ENCODE measurements at regions not wholly inside any gene's neighbourhood (a gene's known extent, or its start where the extent isn't known, plus 50 kb on each side); places are given as distances from the start of the nearest gene placed in this dataset.

DNA sequence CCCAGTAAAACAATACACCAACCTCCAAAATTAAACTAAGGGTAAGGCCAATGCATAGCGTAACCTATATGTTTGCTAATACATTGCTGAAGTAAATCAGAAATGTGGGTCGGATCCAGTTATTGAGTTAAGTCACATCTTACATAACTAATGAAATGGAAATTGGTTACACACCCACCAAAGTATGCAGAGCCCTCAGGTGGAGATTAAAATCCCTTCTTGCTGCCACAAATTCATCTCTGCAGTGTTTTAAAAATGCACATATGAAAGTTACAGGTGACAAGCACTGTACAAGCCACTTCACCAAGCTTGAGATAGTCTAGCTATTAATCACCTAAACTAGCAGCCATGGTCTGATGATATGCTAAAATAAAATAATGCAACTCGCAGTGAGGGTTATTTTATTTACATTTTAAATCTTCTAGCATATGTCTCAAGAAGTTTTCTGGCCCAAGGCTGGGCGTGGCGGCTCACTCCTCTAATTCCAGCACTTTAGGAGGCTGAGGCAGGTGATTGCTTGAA lies 130.6 kb downstream of the AQP9 start:
- H3K27me3 Mint-ChIP-seq (ENCODE audit: low read depth in 2 of 2): peaks cover 2 to 8% of the 10 kb centered on the region in 2 donors
- peaks cover 0 to 6% of the 10 kb centered on the region in 2 donors for H3K9me3 Mint-ChIP-seq
- Histone ChIP-seq H3K9me3 (ENCODE audit: control insufficient read depth, insufficient read depth, low read length) (no peaks in the 10 kb centered on the region), H3K27ac (ENCODE audit: low read length) (no peak overlapping the region), H3K4me1 (ENCODE audit: control insufficient read depth, insufficient read depth, low read length) (peaks cover 8% of the 10 kb centered on the region), H3K4me3 (ENCODE audit: low read length) (no peak overlapping the region), H3K36me3 (ENCODE audit: control insufficient read depth, insufficient read depth, low read length) (no peaks in the 10 kb centered on the region), H3K27me3 (ENCODE audit: control insufficient read depth, insufficient read depth, low read length) (no peaks in the 10 kb centered on the region)
- ATAC-seq (no peak), DNase-seq (no peak)
- peaks cover 6% of the 10 kb centered on the region for H3K36me3 Mint-ChIP-seq
- 90% methylated on average over 3 of the region's 5 CpGs for WGBS (ENCODE audit: insufficient coverage)
- peaks cover 11 to 13% of the 10 kb centered on the region in 2 donors for H3K4me1 Mint-ChIP-seq
- no peak overlapping the region for H3K4me3 Mint-ChIP-seq
- no peak overlapping the region for H3K27ac Mint-ChIP-seq
- TF ChIP-seq, protein P1, sequence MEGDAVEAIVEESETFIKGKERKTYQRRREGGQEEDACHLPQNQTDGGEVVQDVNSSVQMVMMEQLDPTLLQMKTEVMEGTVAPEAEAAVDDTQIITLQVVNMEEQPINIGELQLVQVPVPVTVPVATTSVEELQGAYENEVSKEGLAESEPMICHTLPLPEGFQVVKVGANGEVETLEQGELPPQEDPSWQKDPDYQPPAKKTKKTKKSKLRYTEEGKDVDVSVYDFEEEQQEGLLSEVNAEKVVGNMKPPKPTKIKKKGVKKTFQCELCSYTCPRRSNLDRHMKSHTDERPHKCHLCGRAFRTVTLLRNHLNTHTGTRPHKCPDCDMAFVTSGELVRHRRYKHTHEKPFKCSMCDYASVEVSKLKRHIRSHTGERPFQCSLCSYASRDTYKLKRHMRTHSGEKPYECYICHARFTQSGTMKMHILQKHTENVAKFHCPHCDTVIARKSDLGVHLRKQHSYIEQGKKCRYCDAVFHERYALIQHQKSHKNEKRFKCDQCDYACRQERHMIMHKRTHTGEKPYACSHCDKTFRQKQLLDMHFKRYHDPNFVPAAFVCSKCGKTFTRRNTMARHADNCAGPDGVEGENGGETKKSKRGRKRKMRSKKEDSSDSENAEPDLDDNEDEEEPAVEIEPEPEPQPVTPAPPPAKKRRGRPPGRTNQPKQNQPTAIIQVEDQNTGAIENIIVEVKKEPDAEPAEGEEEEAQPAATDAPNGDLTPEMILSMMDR (IDR thresholded peaks at IDR 0.05): no peak
- intact Hi-C loops (cut with micrococcal nuclease): no loop called here

DNA sequence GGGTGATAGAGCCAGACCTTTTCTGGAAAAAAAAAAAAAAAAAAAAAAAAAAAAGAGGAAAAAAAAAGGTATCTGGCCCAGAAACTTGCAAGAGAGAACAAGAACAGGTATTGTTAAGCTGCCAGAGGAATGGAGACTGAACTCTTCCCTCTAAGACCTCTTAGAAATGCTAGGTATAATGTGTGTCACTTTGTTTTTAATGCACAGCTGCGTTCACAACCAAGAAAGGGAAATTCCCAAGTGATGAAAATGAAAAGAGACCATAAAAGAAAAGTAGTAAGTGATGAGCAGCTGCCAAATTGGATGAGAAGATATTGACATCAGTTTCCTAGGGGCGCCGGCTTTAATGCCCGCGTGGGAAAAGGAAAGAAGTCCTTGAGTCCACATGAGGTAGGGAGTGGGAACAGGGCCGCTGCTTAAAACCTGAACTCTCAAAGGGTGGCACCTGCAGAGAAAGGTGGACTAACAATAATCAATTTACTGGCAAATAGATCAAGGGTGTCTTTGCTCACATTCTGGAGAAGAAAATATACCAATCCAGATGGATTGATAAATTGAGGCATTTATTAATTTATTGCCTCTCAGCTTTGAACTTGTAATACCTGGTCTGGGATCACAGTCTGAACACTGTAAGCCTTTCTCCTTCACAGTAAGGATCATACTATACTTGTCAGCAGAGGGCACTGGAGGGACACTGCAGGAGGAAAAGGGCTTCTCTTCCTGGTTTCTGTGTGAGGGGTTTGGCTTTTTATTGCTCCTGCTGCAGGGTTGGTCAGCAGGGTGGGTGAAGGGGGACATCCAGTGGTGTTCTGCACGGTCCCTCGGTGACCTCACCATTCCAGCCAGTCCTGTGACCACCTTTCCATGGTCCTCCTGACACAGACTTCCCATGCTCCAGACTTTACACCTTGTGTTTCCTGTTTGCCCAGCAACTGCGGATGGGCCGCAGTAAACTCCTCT lies 131.6 kb downstream of the AQP9 start:
- no peaks in the 10 kb centered on the region for H3K27me3 ChIP-seq (ENCODE audit: control insufficient read depth, insufficient read depth, low read length)
- no peak overlapping the region for H3K27ac ChIP-seq (ENCODE audit: low read length)
- 50% methylated on average over 10 of the region's 10 CpGs for WGBS (ENCODE audit: insufficient coverage)
- no peaks in the 10 kb centered on the region for H3K9me3 ChIP-seq (ENCODE audit: control insufficient read depth, insufficient read depth, low read length)
- Mint-ChIP-seq H3K36me3 (peaks cover 6% of the 10 kb centered on the region), H3K27ac (peak overlapping the region; percentile 50 to 75), H3K4me3 (no peak overlapping the region), H3K9me3 (peaks cover 0 to 6% of the 10 kb centered on the region in 2 donors), H3K27me3 (ENCODE audit: low read depth in 2 of 2) (peaks cover 2 to 8% of the 10 kb centered on the region in 2 donors), H3K4me1 (peaks cover 11 to 13% of the 10 kb centered on the region in 2 donors)
- TF ChIP-seq, protein P1 (IDR thresholded peaks at IDR 0.05): peak; percentile 76
- H3K36me3 ChIP-seq (ENCODE audit: control insufficient read depth, insufficient read depth, low read length): no peaks in the 10 kb centered on the region
- intact Hi-C loops (cut with micrococcal nuclease): loop anchor here (5.0 to 10.0 kb wide), 3 partner anchors 95 to 503 kb away; partner anchors contain the start of gene MINDY2
- peaks cover 8% of the 10 kb centered on the region for H3K4me1 ChIP-seq (ENCODE audit: control insufficient read depth, insufficient read depth, low read length)
- DNase-seq: peak in 1 of 2 donors; percentile 68
- no peak overlapping the region for H3K4me3 ChIP-seq (ENCODE audit: low read length)
- peak; percentile 80 to 97 (median 91) for ATAC-seq

DNA sequence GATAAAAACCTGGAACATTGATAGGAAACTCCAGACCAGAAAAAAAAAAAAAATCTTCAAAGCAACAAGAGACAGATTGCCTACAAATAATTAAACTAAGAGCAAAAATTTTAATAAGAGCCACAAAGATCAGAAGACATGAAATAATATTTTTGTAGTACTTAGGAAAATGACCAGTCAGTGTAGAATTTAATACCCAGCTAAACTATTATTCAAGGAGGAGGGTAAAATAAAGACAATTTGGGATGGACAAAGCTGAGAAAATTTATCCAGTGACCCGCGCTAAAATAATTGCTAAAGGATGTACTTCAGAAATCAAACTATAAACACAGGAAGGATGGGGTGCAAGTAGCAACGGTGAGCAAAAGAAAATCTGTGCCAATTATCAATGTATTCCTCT lies 133.2 kb downstream of the AQP9 start:
- Mint-ChIP-seq H3K9me3 (peaks cover 0 to 6% of the 10 kb centered on the region in 2 donors), H3K36me3 (peaks cover 6% of the 10 kb centered on the region), H3K27ac (peak overlapping the region in 1 of 2 donors; percentile 50), H3K27me3 (ENCODE audit: low read depth in 2 of 2) (peaks cover 2 to 8% of the 10 kb centered on the region in 2 donors), H3K4me3 (no peak overlapping the region), H3K4me1 (peaks cover 11 to 13% of the 10 kb centered on the region in 2 donors)
- no peaks in the 10 kb centered on the region for H3K9me3 ChIP-seq (ENCODE audit: control insufficient read depth, insufficient read depth, low read length)
- 100% methylated on average over 3 of the region's 3 CpGs for WGBS (ENCODE audit: insufficient coverage)
- TF ChIP-seq, protein P1 (IDR thresholded peaks at IDR 0.05): no peak
- no peaks in the 10 kb centered on the region for H3K36me3 ChIP-seq (ENCODE audit: control insufficient read depth, insufficient read depth, low read length)
- no peaks in the 10 kb centered on the region for H3K27me3 ChIP-seq (ENCODE audit: control insufficient read depth, insufficient read depth, low read length)
- DNase-seq: no peak
- peaks cover 8% of the 10 kb centered on the region for H3K4me1 ChIP-seq (ENCODE audit: control insufficient read depth, insufficient read depth, low read length)
- ATAC-seq: no peak
- H3K27ac ChIP-seq (ENCODE audit: low read length): no peak overlapping the region
- intact Hi-C loops (cut with micrococcal nuclease): loop anchor here (5.0 to 10.0 kb wide), 3 partner anchors 93 to 501 kb away; partner anchors contain the start of gene MINDY2
- H3K4me3 ChIP-seq (ENCODE audit: low read length): no peak overlapping the region

All from natural killer cell (primary cell).